Endothelial cell of umbilical vein (primary cell): ENCODE measurements at regions not wholly inside any gene's neighbourhood (a gene's known extent, or its start where the extent isn't known, plus 50 kb on each side); places are given as distances from the start of the nearest gene placed in this dataset.

Source experiments
- BruUV-seq: library from RNA; stranded (reverse); fragments of 400-500 nt; replicated peaks from 2 replicates; lab custom pipeline; 2021; lab: Mats Ljungman, UMichigan
- CTCF ChIA-PET: fragments of 300-600, 350-600 bp; sonication (Branson Sonifier 250); formaldehyde crosslinking; loops from one replicate; lab custom pipeline; 2021; ENCODE audit warnings: antibody characterized with exemption, inconsistent platforms; lab: Charles Lee
- POLR2A ChIA-PET: fragments of 300-600, 350-600 bp; sonication (Branson Sonifier 250); formaldehyde crosslinking; loops from one replicate; lab custom pipeline; 2021; ENCODE audit warnings: antibody characterized with exemption, inconsistent platforms; lab: Charles Lee
- DNase-seq: peaks from one replicate; pipeline ENCODE4 v3.0.0-alpha.2; 2011; ENCODE audit warnings: low read depth, low spot score
- FAIRE-seq: peaks from 2 replicates; lab custom pipeline; 2011; peaks lifted over from hg19 to GRCh38; lab: Jason Lieb, UNC
- H2AFZ ChIP-seq: 2 replicates; pipeline ENCODE4 v1.6.0; 2012; ENCODE audit warnings: low read depth, low read length, control low read depth, inconsistent platforms
- H3K27ac ChIP-seq: 2 replicates; pipeline ENCODE4 v1.5.1; 2011; ENCODE audit warnings: low read depth, mild to moderate bottlenecking, control low read depth, low read length, moderate library complexity; ENCODE audit not compliant: insufficient read depth
- H3K27me3 ChIP-seq, 2 experiments: 2 replicates each; pipeline versions ENCODE4 v1.6.0 to v1.6.1; 2011; ENCODE audit warnings: low read length in 2 of 2, mixed read lengths in 1 of 2; ENCODE audit not compliant: control insufficient read depth in 2 of 2, insufficient read depth in 2 of 2
- H3K36me3 ChIP-seq, 2 experiments: 2 replicates in 1 of 2; 3 replicates in 1 of 2; pipeline ENCODE4 v1.5.1; 2011; ENCODE audit warnings: low read length in 2 of 2, mild to moderate bottlenecking in 1 of 2, moderate library complexity in 1 of 2; ENCODE audit not compliant: control insufficient read depth in 2 of 2, insufficient read depth in 2 of 2; ENCODE audit errors: extremely low read depth in 1 of 2
- H3K4me1 ChIP-seq: 3 replicates; pipeline ENCODE4 v1.5.1; 2011; ENCODE audit warnings: mild to moderate bottlenecking, low read length; ENCODE audit not compliant: control insufficient read depth, insufficient read depth; ENCODE audit errors: extremely low read depth
- H3K4me2 ChIP-seq: 2 replicates; pipeline ENCODE4 v1.6.1; 2011; ENCODE audit warnings: low read length, control low read depth, mixed read lengths; ENCODE audit not compliant: insufficient read depth
- H3K4me3 ChIP-seq, 3 experiments: fragments of 200-600 bp in 1 of 3; sonication (generic), shearing (Covaris generic) in 1 of 3; replicated peaks in 1 of 3; 2 replicates each; pipeline ENCODE4 v1.5.1; 2011 to 2016; ENCODE audit warnings: control low read depth in 3 of 3, low read length in 3 of 3, mild to moderate bottlenecking in 2 of 3, inconsistent platforms in 1 of 3, low read depth in 1 of 3, moderate library complexity in 1 of 3; ENCODE audit not compliant: insufficient read depth in 1 of 3
- H3K79me2 ChIP-seq: 2 replicates; pipeline ENCODE4 v1.6.0; 2012; ENCODE audit warnings: low read length, inconsistent platforms; ENCODE audit not compliant: control insufficient read depth, insufficient read depth
- H3K9ac ChIP-seq: replicated peaks from 2 replicates; pipeline ENCODE3; 2011; ENCODE audit warnings: low read length, control low read depth; ENCODE audit not compliant: insufficient read depth; ENCODE audit errors: extremely low read depth
- H3K9me1 ChIP-seq: replicated peaks from 3 replicates; pipeline ENCODE4 v1.6.0; 2011; ENCODE audit warnings: mild to moderate bottlenecking, low read length; ENCODE audit not compliant: control insufficient read depth, insufficient read depth; ENCODE audit errors: extremely low read depth
- H3K9me3 ChIP-seq: replicated peaks from 2 replicates; pipeline ENCODE4 v1.5.1; 2012; ENCODE audit warnings: low read length, inconsistent platforms; ENCODE audit not compliant: control insufficient read depth, insufficient read depth
- H4K20me1 ChIP-seq: replicated peaks from 2 replicates; pipeline ENCODE3; 2011; ENCODE audit warnings: mild to moderate bottlenecking, low read length; ENCODE audit not compliant: control insufficient read depth, insufficient read depth; ENCODE audit errors: extremely low read depth
- CTCF ChIP-seq, 2 donors: IDR thresholded peaks; 1 replicate in 1 of 2; 2 replicates in 1 of 2; pipeline ENCODE4 v1.5.1; 2011; ENCODE audit warnings: low read length in 2 of 2, mild to moderate bottlenecking in 2 of 2, moderate library complexity in 2 of 2, control low read depth in 1 of 2, inconsistent platforms in 1 of 2, low read depth in 1 of 2; ENCODE audit not compliant: insufficient read depth in 1 of 2; ENCODE audit errors: extremely low read depth in 1 of 2
- EZH2 ChIP-seq: IDR thresholded peaks from 2 replicates; pipeline ENCODE4 v1.6.1; 2012; ENCODE audit warnings: borderline replicate concordance, low read depth, mild to moderate bottlenecking, moderate library complexity, low read length, inconsistent platforms; ENCODE audit not compliant: severe bottlenecking
- FOS ChIP-seq: IDR thresholded peaks from 2 replicates; pipeline ENCODE4 v1.6.1; 2011; ENCODE audit warnings: mild to moderate bottlenecking, low read length, moderate library complexity, borderline replicate concordance; ENCODE audit not compliant: insufficient read depth
- GATA2 ChIP-seq: IDR thresholded peaks from 2 replicates; pipeline ENCODE4 v1.7.0; 2011; ENCODE audit warnings: low read depth, mild to moderate bottlenecking, moderate library complexity, mixed read lengths, low read length; ENCODE audit not compliant: insufficient read length, insufficient read depth
- JUN ChIP-seq: IDR thresholded peaks from 2 replicates; pipeline ENCODE4 v1.6.1; 2011; ENCODE audit warnings: borderline replicate concordance, low read depth; ENCODE audit not compliant: insufficient read length, insufficient read depth
- MAX ChIP-seq: IDR thresholded peaks from 2 replicates; pipeline ENCODE4 v1.6.1; 2011; ENCODE audit not compliant: insufficient read depth, insufficient read length
- MYC ChIP-seq: IDR thresholded peaks from one replicate; pipeline ENCODE4 v1.6.1; 2011; ENCODE audit warnings: mild to moderate bottlenecking, low read depth, low read length
- POLR2A ChIP-seq: IDR thresholded peaks from 2 replicates; pipeline ENCODE4 v1.6.1; 2012; ENCODE audit warnings: low read depth, mild to moderate bottlenecking, control low read depth, low read length
- POLR2AphosphoS5 ChIP-seq: IDR thresholded peaks from 2 replicates; pipeline ENCODE4 v1.6.1; 2012; ENCODE audit warnings: low read depth, mild to moderate bottlenecking, control low read depth, low read length, moderate library complexity; ENCODE audit not compliant: insufficient read depth
- dilution Hi-C: fragments of 300-500 bp; cut with MboI; formaldehyde crosslinking; loops from one replicate; pipeline ENCODE4 v1.15.0; 2019; ENCODE audit warnings: low sequenced_read_pairs; ENCODE audit not compliant: extremely low pct_ligation_motif_present
- intact Hi-C: fragments of 100-400 bp; cut with micrococcal nuclease; formaldehyde crosslinking; loops from one replicate; pipeline ENCODE4 v1.10.0; 2022

- intact Hi-C loops (no loop called here), dilution Hi-C loops (no loop called here)
- H4K20me1 ChIP-seq: no peaks in the 10 kb centered on the region
- H2AFZ ChIP-seq: no peak overlapping the region
- TF ChIP-seq GATA2: no peak
- TF ChIP-seq JUN: no peak
- TF ChIP-seq FOS: no peak
- no peak for TF ChIP-seq MYC
- no peak for TF ChIP-seq POLR2A
- no peak for TF ChIP-seq CTCF (IDR thresholded peaks at IDR 0.05; ENCODE audit: extremely low read depth in 1 of 2, insufficient read depth in 1 of 2, low read depth in 1 of 2, low read length in 2 of 2)
- TF ChIP-seq POLR2AphosphoS5: no peak
- no peak for TF ChIP-seq EZH2
- TF ChIP-seq MAX: no peak
- no peak overlapping the region for H3K4me3 ChIP-seq
- no peak overlapping the region for H3K9ac ChIP-seq
- DNase-seq: no peak
- no peaks in the 10 kb centered on the region for H3K27me3 ChIP-seq
- H3K79me2 ChIP-seq: no peaks in the 10 kb centered on the region
- POLR2A ChIA-PET: no interaction called here
- no peaks in the 10 kb centered on the region for H3K9me3 ChIP-seq
- H3K4me2 ChIP-seq: no peak overlapping the region
- no peaks in the 10 kb centered on the region for H3K36me3 ChIP-seq
- no peaks in the 10 kb centered on the region for H3K4me1 ChIP-seq
- H3K9me1 ChIP-seq: no peaks in the 10 kb centered on the region
- no TSS peak for BruUV-seq
- no peak for FAIRE-seq
- no peak overlapping the region for H3K27ac ChIP-seq
- CTCF ChIA-PET: interaction anchor here (1.2 to 1.4 kb wide), 2 partner anchors 13 to 16 kb away, joined by 3 read pairs; no protein-coding TSS in a partner anchor
These were observed 140.1 kb downstream of the DSEL start for GRCh38 chr18:67376372-67376771.
